Left cardiac atrium (tissue), 4 donors: ENCODE measurements at regions not wholly inside any gene's neighbourhood (a gene's known extent, or its start where the extent isn't known, plus 50 kb on each side); places are given as distances from the start of the nearest gene placed in this dataset.
A peak's percentile ranks its signal among the peaks of the same experiment; 100 is the strongest.
"Not testable (repeated sequence)": the region's sequence is repeated elsewhere in the genome, so short reads cannot be mapped to it uniquely, and the experiment has no call there.

Experiments
- ATAC-seq, 2 donors: fragments of 200-7000 bp; cut with Tn5 transposase; one replicate each; pipeline ENCODE4 v1.9.1; 2020; ENCODE audit warnings: mild to moderate bottlenecking in 2 of 2, moderate library complexity in 2 of 2
- DNase-seq: peaks from one replicate; pipeline ENCODE4 v3.0.0-alpha.2; 2020
- intact Hi-C, 2 donors: fragments of 100-400 bp; cut with DNase I; formaldehyde crosslinking; loops; one replicate each; pipeline versions ENCODE4 v1.14.1 to v1.15.1; 2022 to 2023
- donor health status: DM: no; HTN: yes; CAD: no.
- donor health status: DM: no; HTN: yes; CAD: no; lungs with severe emphysema.
- donor health status: DM: yes; HTN: yes; CAD: no.
- donor health status: Dilated cardiomyopathy.

- intact Hi-C loops, result no loop called here
- no peak for ATAC-seq
- DNase-seq, result no peak
Measured at GRCh38 chr2:7740114-7740513, 822.9 kb downstream of the RNF144A start.

GRCh38 chr2:7742301-7742700 is 825.1 kb downstream of the RNF144A start:
- intact Hi-C loops, result no loop called here
- DNase-seq (no peak), ATAC-seq (no peak)

GRCh38 chr2:7744827-7745226 is 827.6 kb downstream of the RNF144A start:
- ATAC-seq, result peak in 1 of 2 donors; percentile 8
- intact Hi-C loops, result no loop called here
- no peak for DNase-seq

GRCh38 chr2:7745369-7745768 is 828.2 kb downstream of the RNF144A start:
- ATAC-seq (no peak), DNase-seq (no peak)
- intact Hi-C loops, result no loop called here

GRCh38 chr2:7748717-7749415 is 831.7 kb downstream of the RNF144A start:
- no peak for ATAC-seq
- intact Hi-C loops, result no loop called here
- no peak for DNase-seq

GRCh38 chr2:7749895-7750559 is 832.8 kb downstream of the RNF144A start:
- intact Hi-C loops, result no loop called here
- DNase-seq (no peak), ATAC-seq (no peak)

- DNase-seq (no peak), ATAC-seq (no peak)
- intact Hi-C loops, result no loop called here
Measured at GRCh38 chr2:7752291-7752690, 835.1 kb downstream of the RNF144A start.

- no peak for ATAC-seq
- no peak for DNase-seq
- intact Hi-C loops, result no loop called here
Measured at GRCh38 chr2:7753777-7754176, 836.6 kb downstream of the RNF144A start.

GRCh38 chr2:7755879-7756278 is 838.7 kb downstream of the RNF144A start:
- DNase-seq, result no peak
- no peak for ATAC-seq
- intact Hi-C loops, result no loop called here

GRCh38 chr2:7758073-7758759 is 841.0 kb downstream of the RNF144A start:
- ATAC-seq, result no peak
- intact Hi-C loops, result no loop called here
- DNase-seq, result no peak

GRCh38 chr2:7759898-7760297 is 842.7 kb downstream of the RNF144A start:
- no peak for DNase-seq
- intact Hi-C loops, result no loop called here
- no peak for ATAC-seq

- ATAC-seq, result not testable (repeated sequence)
Measured at GRCh38 chr2:7763418-7763817, 846.2 kb downstream of the RNF144A start.

GRCh38 chr2:7765236-7765635 is 848.0 kb downstream of the RNF144A start:
- ATAC-seq, result no peak
- intact Hi-C loops, result no loop called here
- no peak for DNase-seq

More at GRCh38 chr2:7763418-7763817, 846.2 kb downstream of the RNF144A start:
- DNase-seq, intact Hi-C loops: not testable (repeated sequence)

- intact Hi-C loops, result no loop called here
- ATAC-seq, result no peak
- DNase-seq, result no peak
Measured at GRCh38 chr2:7766088-7766722, 849.0 kb downstream of the RNF144A start.

GRCh38 chr2:7766978-7767565 is 849.9 kb downstream of the RNF144A start:
- DNase-seq, result no peak
- ATAC-seq, result no peak
- intact Hi-C loops, result no loop called here

- no peak for ATAC-seq
- intact Hi-C loops, result no loop called here
- no peak for DNase-seq
Measured at GRCh38 chr2:7767902-7768301, 850.7 kb downstream of the RNF144A start.

- intact Hi-C loops, result no loop called here
- no peak for DNase-seq
- no peak for ATAC-seq
Measured at GRCh38 chr2:7771781-7772180, 854.6 kb downstream of the RNF144A start.

GRCh38 chr2:7773362-7774360 is 856.4 kb downstream of the RNF144A start:
- peak; percentile 19 to 64 for ATAC-seq
- no peak for DNase-seq
- intact Hi-C loops, result no loop called here
